NCI-H2107 treated with DMSO at 0.1 percent for 48 hours (cell line): ENCODE measurements at regions not wholly inside any gene's neighbourhood (a gene's known extent, or its start where the extent isn't known, plus 50 kb on each side); places are given as distances from the start of the nearest gene placed in this dataset.
"Not testable (repeated sequence)": the region's sequence is repeated elsewhere in the genome, so short reads cannot be mapped to it uniquely, and the experiment has no call there.

Experiments used
- DNase-seq: peaks from one replicate; lab custom pipeline; 2025; ENCODE audit not compliant: unreplicated experiment; lab: John Stamatoyannopoulos, UW

DNA sequence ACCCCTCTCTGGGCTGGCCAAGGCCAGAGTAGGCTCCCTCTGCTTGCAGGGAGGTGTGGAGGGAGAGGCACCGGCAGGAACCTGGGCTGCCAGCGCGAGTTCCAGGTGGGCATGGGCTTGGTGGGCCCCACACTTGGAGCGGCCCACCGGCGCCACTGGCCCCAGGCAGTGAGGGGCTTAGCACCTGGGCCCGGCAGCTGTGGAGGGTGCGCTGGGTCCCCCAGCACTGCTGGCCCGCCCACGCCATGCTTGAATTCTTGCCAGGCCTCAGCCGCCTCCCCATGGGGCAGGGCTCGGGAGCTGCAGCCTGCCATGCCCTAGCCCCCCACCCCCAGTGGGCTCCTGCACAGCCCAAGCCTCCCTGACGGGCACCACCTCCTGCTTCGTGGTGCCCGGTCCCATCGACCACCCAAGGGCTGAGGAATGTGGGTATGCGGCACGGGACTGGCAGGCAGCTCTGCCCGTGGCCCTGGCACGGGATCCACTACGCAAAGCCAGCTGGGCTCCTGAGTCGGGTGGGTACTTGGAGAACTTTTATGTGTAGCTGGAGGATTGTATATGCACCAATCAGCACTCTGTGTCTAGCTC, 1648.0 kb downstream of the OLFM4 start:
- no peak for DNase-seq

GRCh38 chr13:54682184-54682583, 1653.6 kb downstream of the OLFM4 start:
- no peak for DNase-seq

- no peak for DNase-seq
Measured at GRCh38 chr13:54687173-54687572, 1658.6 kb downstream of the OLFM4 start.

GRCh38 chr13:54699831-54700230, 1671.2 kb downstream of the OLFM4 start:
- no peak for DNase-seq

DNA sequence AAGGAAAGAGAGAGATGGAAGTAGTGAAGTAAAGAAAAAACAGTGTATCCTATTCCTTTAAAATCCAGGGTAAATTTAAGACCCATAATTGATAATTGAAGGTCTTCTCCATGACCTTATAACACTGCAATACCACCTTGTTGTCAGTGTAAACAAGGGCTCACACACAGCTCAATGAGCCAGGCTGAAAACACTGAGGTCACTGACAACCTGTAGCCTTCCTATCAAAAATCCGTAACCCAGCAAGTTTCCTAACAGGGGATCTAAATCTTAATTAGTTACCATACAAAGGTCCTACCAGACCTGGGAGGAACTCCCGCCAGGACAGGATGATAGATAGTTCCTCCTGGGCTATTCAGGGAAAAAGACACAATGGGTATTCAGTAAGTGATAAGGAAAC, 1677.1 kb downstream of the OLFM4 start:
- no peak for DNase-seq

DNA sequence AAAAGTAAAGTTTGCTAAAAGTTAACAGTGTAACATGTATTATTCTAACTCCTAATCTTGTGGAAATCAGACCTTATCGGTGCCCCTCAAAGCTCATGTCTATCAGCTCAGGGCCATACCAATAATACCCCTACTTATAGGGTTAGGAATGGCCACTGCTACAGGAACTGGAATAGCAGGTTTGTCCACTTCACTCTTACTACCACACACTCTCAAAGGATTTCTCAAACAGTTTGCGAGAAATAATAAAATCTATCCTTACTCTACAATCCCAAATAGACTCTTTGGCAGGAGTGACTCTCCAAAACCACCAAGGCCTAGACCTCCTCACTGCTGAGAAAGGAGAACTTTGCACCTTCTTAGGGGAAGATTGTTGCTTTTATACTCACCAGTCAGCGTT, 1677.7 kb downstream of the OLFM4 start:
- no peak for DNase-seq

DNA sequence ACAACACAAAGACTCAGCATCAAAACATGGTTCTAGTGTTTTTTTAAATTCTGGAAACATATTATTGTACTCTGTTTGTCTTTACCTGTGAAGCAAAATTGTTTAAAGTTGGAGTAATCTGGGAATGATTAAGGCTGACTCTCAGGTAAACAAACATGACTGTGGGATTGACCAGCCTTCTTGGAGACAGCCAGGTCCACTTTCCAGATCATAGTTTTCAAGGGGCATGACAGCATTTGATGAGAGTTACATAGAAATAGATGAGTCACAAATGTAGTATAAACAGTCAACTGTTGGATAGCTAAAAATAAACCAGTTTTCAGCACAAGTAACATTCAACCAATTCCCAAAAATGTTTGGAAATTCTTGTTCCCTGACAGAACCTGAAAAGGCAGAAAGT, 1680.9 kb downstream of the OLFM4 start:
- no peak for DNase-seq

DNA sequence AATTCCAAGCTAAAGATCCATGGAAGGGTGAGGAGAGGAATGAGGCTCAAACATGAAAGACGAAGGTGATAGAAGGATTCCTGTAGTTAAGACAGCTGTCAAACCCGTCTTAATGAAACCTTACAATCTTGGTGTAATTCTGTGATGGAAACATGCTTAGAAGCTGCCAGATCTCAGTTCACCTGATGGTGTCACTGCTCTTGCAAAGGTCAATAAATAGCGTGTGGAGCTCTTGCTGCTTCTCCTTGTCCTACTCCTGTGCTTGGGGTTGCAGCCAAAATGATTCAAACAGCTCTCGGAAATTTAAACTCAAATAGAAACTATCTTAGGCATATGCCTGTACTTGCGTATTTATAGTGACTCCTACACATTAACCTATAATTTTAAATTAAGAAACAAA, 1705.0 kb downstream of the OLFM4 start:
- DNase-seq: no peak

- not testable (repeated sequence) for DNase-seq
Measured at GRCh38 chr13:54737211-54737610, 1708.6 kb downstream of the OLFM4 start.

DNA sequence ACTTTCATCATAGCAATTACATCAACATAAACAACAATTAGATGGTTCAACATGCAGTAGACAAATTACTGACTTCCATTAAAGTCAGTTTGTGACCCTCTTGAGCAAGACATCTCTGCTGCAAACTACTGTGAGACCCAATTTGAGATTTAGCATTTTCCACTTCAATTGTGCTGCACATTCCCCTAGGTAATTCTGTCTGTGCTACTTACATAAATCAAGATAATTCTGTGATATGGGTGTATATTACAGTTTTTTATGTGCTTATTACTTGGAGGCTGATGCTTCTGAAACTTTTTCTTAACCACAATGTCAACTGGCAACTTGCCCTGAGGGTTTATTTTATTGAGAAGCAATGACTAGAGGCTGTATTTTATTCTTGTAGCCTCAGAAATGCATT, 1714.4 kb downstream of the OLFM4 start:
- no peak for DNase-seq

- no peak for DNase-seq
Measured at GRCh38 chr13:54744747-54745146, 1716.1 kb downstream of the OLFM4 start.

DNA sequence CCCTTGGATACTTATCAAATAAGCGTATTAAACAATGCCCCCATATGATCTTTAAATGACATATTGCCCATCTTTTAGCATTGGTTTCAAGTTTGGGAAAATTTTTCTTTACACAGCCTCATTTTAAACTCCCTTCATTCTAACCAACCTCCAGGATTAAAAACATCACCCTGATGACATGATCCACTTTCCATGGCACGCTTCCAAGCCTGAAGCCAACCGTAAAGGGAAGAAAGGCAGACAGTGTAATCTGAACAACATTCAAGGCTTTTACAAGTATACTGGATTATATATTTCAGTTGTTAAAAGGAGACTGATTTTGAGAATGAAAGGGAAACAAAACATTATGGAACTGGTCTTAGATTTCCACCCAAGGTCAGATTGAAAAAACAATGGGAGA, 1721.9 kb downstream of the OLFM4 start:
- peak; percentile 8 for DNase-seq

GRCh38 chr13:54758795-54759194, 1730.2 kb downstream of the OLFM4 start:
- DNase-seq: no peak

DNA sequence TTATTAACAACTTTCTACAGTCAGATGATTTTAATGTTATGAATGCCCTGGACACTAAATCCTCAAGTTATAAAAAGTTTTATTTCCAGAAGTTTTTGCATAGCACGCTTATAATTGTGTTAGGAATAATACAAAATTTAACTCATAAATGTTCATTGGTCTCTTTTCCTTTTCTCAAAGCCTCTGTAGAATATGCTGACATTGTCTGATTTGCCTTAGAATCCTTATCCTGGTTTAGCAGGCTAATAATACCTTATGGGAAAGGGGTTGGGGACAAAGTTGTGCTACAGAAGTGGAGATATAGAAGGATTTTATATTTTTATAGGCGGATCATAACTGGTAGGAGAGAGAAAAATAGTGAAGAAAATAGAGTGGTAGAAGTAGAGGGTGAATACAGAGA, 1739.6 kb downstream of the OLFM4 start:
- no peak for DNase-seq

DNA sequence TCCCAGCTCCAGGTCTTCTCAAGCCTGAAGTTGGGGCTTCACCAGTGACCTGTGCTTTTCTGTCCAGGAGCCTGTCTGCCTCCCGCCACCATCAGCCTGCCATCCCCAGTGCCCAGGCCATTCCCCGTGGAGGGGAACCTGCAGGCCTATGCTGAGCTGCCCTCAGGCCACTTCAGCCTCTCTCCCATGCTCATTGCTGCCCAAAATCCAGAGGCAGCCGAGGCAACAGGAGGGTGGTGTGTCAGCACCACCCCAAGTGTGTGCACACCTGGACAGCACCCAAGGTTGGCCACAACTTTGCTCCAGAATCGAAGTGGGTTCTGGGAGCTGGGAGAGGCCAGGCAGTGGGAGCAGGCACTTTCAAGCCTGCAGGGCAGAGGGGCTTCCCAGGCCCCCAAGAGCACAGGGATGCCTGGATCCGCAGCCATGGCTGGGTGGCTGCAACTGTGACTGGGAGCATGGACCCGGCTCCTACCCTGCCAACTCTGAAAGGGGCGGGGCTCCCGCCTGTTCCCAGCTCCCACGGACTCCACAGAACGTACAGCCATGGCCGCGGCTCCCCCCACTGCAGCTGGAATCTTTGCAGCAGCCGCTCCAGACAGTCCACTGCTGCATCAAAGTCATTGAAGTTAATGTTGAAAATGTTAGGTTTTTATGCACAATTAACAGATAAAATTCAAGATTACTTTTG, 1747.0 kb downstream of the OLFM4 start:
- DNase-seq: no peak

DNA sequence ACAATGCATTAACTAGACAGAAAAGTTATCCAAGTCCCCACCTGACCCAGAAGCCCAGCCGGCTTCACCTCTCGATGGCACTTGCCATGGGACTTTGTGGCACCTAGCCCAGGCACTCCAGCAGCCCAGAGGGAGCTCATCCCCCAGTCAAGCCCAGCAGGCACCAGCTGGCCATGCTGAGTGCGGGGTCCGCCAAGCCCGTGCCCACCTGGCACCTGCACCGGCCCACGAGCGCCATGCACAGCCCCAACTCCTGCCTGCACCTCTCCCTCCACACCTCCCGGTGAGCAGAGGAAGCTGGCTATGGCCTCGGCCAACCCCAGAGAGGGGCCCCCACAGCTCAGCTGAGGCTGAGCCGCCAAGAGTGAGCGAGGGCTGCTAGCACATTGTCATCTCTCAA, 1759.1 kb downstream of the OLFM4 start:
- no peak for DNase-seq

GRCh38 chr13:54799621-54800226, 1771.1 kb downstream of the OLFM4 start:
- no peak for DNase-seq

GRCh38 chr13:54802226-54802625, 1773.6 kb downstream of the OLFM4 start:
- DNase-seq: no peak

DNA sequence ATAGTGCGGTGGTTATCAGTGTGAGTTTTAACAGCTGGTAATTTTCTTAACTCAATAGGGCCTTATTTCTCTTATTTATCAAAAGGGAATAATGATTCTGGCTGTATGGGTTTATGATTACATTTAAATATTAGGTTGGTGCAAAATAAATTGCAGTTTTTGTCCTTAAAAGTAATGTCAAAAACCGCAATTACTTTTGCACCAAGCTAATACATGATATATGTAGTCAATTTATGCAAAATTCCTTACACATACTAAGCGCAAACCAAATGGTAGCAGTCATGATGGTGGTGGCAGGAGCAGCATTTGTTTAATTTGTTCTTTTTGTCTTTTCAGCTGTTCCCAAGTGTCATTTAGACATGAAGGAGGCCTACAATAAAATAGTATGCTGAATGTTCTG, 1777.1 kb downstream of the OLFM4 start:
- no peak for DNase-seq

DNA sequence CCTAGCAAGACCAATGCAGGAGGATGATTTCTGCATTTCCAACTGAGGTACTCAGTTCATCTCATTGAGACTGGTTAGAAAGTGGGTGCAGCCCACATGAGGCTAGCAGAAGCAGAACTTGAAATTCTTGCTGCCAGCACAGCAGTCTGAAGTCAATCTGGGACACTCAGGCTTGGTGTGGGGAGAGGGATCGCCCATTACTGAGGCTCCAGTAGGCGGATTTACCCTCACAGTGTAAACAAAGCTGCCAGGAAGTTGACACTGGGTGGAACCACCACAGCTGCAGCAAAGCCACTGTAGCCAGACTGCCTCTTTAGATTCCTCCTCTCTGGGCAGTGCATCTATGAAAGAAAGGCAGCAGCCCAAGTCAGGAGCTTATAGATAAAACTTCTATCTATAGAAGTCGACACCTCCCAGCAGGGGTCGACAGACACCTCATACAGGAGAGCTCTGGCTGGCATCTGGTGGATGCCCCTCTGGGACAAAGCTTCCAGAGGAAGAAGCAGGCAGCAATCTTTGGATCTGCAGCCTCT, 1793.4 kb downstream of the OLFM4 start:
- peak; percentile 12 for DNase-seq

DNA sequence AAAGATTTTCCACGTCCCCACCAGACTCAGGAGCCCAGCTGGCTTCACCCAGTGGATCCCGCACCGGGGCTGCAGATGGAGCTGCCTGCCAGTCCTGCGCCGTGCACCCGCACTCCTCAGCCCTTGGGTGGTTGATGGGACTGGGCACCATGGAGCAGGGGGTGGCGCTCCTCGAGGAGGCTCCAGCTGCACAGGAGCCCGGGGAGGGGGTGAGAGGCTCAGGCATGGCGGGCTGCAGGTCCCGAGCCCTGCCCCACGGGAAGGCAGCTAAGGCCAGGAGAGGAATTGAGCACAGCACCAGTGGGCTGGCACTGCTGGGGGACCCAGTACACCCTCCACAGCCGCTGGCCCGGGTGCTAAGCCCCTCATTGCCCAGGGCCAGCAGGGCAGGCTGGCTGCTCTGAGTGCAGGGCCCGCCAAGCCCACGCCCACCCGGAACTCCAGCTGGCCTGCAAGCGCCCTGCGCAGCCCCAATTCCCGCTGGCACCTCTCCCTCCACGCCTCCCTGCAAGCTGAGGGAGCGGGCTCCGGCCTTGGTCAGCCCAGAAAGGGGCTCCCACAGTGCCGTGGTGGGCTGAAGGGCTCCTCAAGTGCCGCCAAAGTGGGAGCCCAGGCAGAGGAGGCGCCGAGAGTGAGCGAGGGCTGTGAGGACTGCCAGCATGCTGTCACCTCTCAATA, 1800.9 kb downstream of the OLFM4 start:
- DNase-seq: not testable (repeated sequence)

DNA sequence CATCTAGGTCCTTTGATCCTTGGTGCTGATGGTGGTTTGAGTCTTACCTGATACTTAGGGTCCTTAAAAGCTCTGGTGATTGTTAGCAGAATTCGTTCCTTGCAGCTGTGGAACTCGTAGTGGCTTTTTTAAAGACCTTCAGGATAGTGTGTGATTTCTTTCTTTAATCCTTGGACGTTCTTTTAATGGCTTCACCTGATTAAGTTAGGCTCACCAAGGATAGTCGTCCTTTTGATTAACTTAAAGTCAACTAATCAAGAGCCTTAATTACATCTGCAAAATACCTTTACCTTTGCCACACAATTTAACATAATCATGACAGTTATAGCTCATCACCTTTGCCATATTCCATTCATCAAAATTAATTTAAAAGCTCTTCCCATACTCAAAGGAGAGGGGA, 1807.7 kb downstream of the OLFM4 start:
- no peak for DNase-seq
